ENCODE measurements at regions not wholly inside any gene's neighbourhood (a gene's known extent, or its start where the extent isn't known, plus 50 kb on each side); places are given as distances from the start of the nearest gene placed in this dataset.

GRCh38 chr6:169967687-169968086, 216.3 kb downstream of the ERMARD start:
- intact Hi-C loops (cut with DNase I) = no loop called here
- no peaks in the 10 kb centered on the region for H3K27me3 ChIP-seq
- no peaks in the 10 kb centered on the region for H3K4me1 ChIP-seq
- no peak for TF ChIP-seq CTCF (IDR thresholded peaks at IDR 0.05)
- H3K36me3 ChIP-seq = no peaks in the 10 kb centered on the region
- H3K4me3 ChIP-seq = no peak overlapping the region
- no peak for DNase-seq (ENCODE audit: low spot score in 2 of 2)
- H3K9me3 ChIP-seq = no peaks in the 10 kb centered on the region
- no peak overlapping the region for H3K27ac ChIP-seq

GRCh38 chr6:169966312-169967181, 215.1 kb downstream of the ERMARD start:
- Histone ChIP-seq H3K4me1 (peaks cover 0 to 4% of the 10 kb centered on the region in 2 donors), H3K27ac (no peak overlapping the region), H3K27me3 (no peaks in the 10 kb centered on the region), H3K4me3 (no peak overlapping the region), H3K36me3 (no peaks in the 10 kb centered on the region), H3K9me3 (no peaks in the 10 kb centered on the region)
- TF ChIP-seq CTCF (IDR thresholded peaks at IDR 0.05) = no peak
- DNase-seq (ENCODE audit: low spot score in 2 of 2) = peak in 1 of 2 donors; percentile 4
- intact Hi-C loops (cut with DNase I) = no loop called here

DNA sequence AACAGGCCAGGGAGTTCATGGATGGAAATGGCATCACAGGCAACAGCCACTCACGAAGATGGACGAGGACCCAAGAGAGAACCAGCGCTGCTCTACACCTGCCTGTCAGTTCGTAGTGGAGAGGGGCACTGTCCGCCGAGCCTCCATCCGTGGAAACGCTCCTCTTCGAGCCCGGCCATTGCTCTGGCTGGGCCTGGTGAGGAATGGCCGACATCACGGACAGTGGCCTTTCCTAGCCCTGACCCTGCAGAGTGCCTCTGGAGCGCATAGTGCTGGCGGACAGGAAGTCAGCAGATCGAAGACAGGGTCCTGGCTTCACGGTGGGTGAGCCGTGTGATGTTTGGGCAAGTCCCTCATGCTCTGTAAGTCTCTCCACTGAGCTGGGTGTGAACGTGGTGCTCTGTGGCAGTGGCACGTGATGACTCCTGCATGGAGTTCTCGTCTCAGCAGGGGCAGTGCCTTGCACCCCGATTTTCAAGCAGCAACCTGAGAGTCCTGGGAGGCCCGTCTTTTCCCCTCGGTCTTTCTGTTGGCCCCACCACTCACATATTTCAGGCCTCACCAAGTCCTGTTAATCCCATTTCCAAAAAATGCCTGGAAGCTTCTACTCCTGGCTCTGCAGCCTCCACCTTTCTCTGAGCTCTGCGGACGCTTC, 214.4 kb downstream of the ERMARD start:
- TF ChIP-seq CTCF (IDR thresholded peaks at IDR 0.05) = no peak
- no peaks in the 10 kb centered on the region for H3K36me3 ChIP-seq
- peak in 1 of 2 donors; percentile 3 for DNase-seq (ENCODE audit: low spot score in 2 of 2)
- no peak overlapping the region for H3K4me3 ChIP-seq
- no peak overlapping the region for H3K27ac ChIP-seq
- peaks cover 0 to 4% of the 10 kb centered on the region in 2 donors for H3K4me1 ChIP-seq
- no peaks in the 10 kb centered on the region for H3K27me3 ChIP-seq
- intact Hi-C loops (cut with DNase I) = no loop called here
- H3K9me3 ChIP-seq = no peaks in the 10 kb centered on the region

DNA sequence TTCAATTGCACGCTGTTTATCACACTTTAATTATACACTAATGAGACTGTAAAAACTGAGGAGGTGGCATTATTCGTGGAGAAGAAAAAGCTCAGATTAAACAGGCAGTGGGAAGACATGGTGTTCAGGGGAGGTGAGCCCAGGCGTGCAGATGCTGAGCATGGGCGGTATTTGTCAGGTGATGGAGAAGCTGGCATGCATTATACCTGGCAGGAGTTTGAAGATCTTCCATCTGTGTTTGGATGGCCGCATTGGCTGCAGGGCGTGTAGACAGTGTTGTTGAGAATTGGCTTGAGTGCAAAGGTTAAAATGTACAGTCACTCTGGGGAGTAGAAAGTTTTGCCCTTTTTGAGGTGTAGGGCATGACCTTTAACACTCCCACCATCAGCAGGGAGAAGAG, 213.8 kb downstream of the ERMARD start:
- no peaks in the 10 kb centered on the region for H3K27me3 ChIP-seq
- H3K27ac ChIP-seq = no peak overlapping the region
- peaks cover 0 to 4% of the 10 kb centered on the region in 2 donors for H3K4me1 ChIP-seq
- intact Hi-C loops (cut with DNase I) = no loop called here
- no peak overlapping the region for H3K4me3 ChIP-seq
- TF ChIP-seq CTCF (IDR thresholded peaks at IDR 0.05) = no peak
- H3K36me3 ChIP-seq = no peaks in the 10 kb centered on the region
- no peak for DNase-seq (ENCODE audit: low spot score in 2 of 2)
- H3K9me3 ChIP-seq = no peaks in the 10 kb centered on the region

DNA sequence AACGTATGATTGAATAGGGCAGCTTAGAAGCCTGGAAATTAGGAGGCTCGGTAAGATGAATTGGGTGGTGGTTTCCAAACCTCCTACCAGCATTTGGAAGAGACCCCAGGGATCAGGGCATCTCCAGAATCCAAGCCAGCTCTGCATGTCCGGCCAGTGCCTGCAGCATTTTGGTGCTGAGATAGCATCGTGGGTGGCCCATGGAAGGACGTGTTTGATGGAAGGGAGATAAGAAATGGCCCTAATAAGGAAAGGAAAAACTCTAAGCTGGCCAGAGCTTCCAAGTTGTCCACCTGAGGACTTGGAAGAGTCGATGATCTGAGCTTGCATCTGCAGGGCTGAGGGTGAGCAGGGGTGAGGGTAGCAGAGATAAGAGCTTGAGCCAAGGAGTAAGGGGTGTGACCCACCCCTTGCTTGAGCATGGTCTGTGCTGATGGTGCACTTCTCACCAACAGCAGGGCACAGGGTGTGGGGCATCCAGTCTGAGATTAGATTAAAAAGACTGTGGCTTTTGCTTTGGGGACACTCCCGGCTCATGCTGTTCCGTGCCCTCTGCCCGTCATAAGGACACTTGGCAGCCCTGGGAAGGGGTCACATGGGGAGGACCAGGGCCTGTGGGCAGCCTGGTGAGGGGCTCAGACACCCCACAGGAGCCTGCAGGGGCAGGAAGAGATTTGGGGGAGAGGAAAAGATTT, 213.2 kb downstream of the ERMARD start:
- DNase-seq (ENCODE audit: low spot score in 2 of 2) = peak in 1 of 2 donors; percentile 1
- Histone ChIP-seq H3K4me3 (no peak overlapping the region), H3K36me3 (no peaks in the 10 kb centered on the region), H3K4me1 (peaks cover 0 to 4% of the 10 kb centered on the region in 2 donors), H3K27me3 (no peaks in the 10 kb centered on the region), H3K9me3 (no peaks in the 10 kb centered on the region), H3K27ac (no peak overlapping the region)
- intact Hi-C loops (cut with DNase I) = no loop called here
- no peak for TF ChIP-seq CTCF (IDR thresholded peaks at IDR 0.05)
